GM13977 (cell line): ENCODE measurements at regions not wholly inside any gene's neighbourhood (a gene's known extent, or its start where the extent isn't known, plus 50 kb on each side); places are given as distances from the start of the nearest gene placed in this dataset.

Experiments used
- DNase-seq: peaks from one replicate; pipeline ENCODE4 v3.0.0; 2012; ENCODE audit warnings: low spot score
- in situ Hi-C: fragments of 300-500 bp; cut with MboI; formaldehyde crosslinking; loops from one replicate; pipeline ENCODE4 v1.12.0; 2022; ENCODE audit warnings: low sequenced_read_pairs, low pct_unique_long_range_greater_than_20kb, mixed read lengths, inconsistent platforms; ENCODE audit not compliant: unreplicated experiment
- TF ChIP-seq, protein P1 (sequence below): IDR thresholded peaks from 2 replicates; pipeline ENCODE4 v1.5.1; 2012; ENCODE audit warnings: mild to moderate bottlenecking, control low read depth; ENCODE audit not compliant: insufficient read depth; ENCODE audit errors: extremely low read depth, missing control alignments

GRCh38 chr12:84656705-84657104 is 255.9 kb downstream of the SLC6A15 start:
- TF ChIP-seq, protein P1, sequence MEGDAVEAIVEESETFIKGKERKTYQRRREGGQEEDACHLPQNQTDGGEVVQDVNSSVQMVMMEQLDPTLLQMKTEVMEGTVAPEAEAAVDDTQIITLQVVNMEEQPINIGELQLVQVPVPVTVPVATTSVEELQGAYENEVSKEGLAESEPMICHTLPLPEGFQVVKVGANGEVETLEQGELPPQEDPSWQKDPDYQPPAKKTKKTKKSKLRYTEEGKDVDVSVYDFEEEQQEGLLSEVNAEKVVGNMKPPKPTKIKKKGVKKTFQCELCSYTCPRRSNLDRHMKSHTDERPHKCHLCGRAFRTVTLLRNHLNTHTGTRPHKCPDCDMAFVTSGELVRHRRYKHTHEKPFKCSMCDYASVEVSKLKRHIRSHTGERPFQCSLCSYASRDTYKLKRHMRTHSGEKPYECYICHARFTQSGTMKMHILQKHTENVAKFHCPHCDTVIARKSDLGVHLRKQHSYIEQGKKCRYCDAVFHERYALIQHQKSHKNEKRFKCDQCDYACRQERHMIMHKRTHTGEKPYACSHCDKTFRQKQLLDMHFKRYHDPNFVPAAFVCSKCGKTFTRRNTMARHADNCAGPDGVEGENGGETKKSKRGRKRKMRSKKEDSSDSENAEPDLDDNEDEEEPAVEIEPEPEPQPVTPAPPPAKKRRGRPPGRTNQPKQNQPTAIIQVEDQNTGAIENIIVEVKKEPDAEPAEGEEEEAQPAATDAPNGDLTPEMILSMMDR = no peak
- in situ Hi-C loops = no loop called here
- DNase-seq = no peak

DNA sequence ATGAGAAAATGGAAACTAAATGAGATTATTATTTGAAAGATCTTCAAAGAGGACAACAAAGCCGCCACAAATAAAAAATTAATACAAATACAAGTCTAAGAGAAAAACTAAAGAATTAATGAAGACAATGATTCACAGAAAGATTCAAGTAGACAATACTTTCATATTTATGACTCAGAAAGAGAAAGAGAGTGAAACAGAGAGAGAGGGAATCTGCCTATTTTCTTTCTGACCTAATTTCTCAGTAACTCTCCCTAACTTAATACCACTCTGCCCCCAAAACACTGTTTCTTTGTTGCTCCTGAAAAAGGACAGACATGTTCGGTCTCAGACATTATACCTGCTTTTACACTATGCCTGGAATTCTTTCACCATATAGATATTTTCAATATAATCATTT is 259.1 kb downstream of the SLC6A15 start:
- TF ChIP-seq, protein P1 = no peak
- DNase-seq = no peak
- in situ Hi-C loops = no loop called here

GRCh38 chr12:84648425-84648824 is 264.2 kb downstream of the SLC6A15 start:
- DNase-seq = no peak
- in situ Hi-C loops = no loop called here
- TF ChIP-seq, protein P1 = no peak

DNA sequence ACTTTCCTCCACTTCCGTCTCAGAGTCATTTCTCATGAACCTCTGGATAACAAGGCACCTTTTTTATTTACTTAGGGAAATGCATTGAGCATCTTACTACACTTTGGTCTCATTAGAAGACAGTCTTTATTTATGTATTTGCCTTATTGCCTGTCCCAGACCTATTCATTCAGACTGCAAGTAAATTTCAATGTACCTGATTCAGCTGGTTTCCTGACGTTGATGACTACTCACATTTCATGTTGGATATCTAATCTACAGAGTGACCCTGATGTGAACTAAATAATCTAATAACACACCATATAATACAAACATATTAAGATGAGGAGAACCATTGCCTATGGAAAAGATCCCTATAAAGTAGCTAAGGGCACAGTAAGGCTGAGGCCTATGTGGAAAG is 267.7 kb downstream of the SLC6A15 start:
- in situ Hi-C loops = no loop called here
- DNase-seq = no peak

DNA sequence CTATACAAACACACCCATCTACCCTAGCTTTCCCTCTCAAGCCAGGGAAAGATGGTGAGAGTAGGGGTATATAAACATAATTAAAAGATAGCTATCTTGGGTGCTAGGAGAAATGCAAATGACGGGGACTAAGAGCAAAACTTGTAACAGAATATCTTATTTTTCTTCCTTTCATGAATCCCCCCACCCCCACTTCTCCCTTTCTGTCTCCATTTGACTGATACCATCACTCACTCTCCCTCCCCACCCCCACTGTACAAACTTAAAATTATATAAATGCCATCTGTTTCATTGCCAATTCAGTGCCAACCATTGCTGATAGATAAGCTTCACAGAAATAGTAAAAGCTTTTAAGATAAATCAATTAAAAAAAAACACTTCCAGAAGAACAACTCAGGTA is 268.6 kb downstream of the SLC6A15 start:
- TF ChIP-seq, protein P1 = no peak
- DNase-seq = no peak

More for the DNA sequence above, 267.7 kb downstream of the SLC6A15 start:
- TF ChIP-seq, protein P1 = no peak

GRCh38 chr12:84641940-84642545 is 270.6 kb downstream of the SLC6A15 start:
- DNase-seq = no peak
- in situ Hi-C loops = no loop called here
- TF ChIP-seq, protein P1 = no peak

More for the DNA sequence above, 268.6 kb downstream of the SLC6A15 start:
- in situ Hi-C loops = no loop called here

GRCh38 chr12:84638811-84639368 is 273.7 kb downstream of the SLC6A15 start:
- TF ChIP-seq, protein P1 = no peak
- no peak for DNase-seq
- in situ Hi-C loops = no loop called here
